Gastroesophageal sphincter (tissue), 4 donors: ENCODE measurements at regions not wholly inside any gene's neighbourhood (a gene's known extent, or its start where the extent isn't known, plus 50 kb on each side); places are given as distances from the start of the nearest gene placed in this dataset.
A peak's percentile ranks its signal among the peaks of the same experiment; 100 is the strongest.

Source experiments
- ATAC-seq: fragments of 150-250 bp; one replicate; pipeline ENCODE4 v1.9.1; 2016; ENCODE audit warnings: mild to moderate bottlenecking, moderate library complexity
- H3K27ac ChIP-seq, 4 donors: fragments of 200-600 bp; sonication (generic) in 3 of 4; 1 replicate in 3 of 4; 2 replicates in 1 of 4; pipeline ENCODE4 v1.5.1; 2016 to 2019
- H3K27me3 ChIP-seq: fragments of 200-600 bp; sonication (generic); one replicate; pipeline ENCODE4 v1.5.1; 2019
- H3K36me3 ChIP-seq, 2 donors: fragments of 200-600 bp; sonication (generic); one replicate each; pipeline ENCODE4 v1.5.1; 2019; ENCODE audit warnings: control low read depth in 1 of 2
- H3K4me1 ChIP-seq, 3 donors: fragments of 200-600 bp; sonication (generic); 1 replicate in 2 of 3; 2 replicates in 1 of 3; pipeline ENCODE4 v1.5.1; 2016 to 2019; ENCODE audit warnings: control low read depth in 2 of 3
- H3K4me3 ChIP-seq, 2 donors: fragments of 200-600 bp; sonication (generic); one replicate each; pipeline ENCODE4 v1.5.1; 2019; ENCODE audit warnings: mild to moderate bottlenecking in 1 of 2, moderate library complexity in 1 of 2
- H3K9me3 ChIP-seq, 3 donors: fragments of 200-600 bp; sonication (generic); one replicate each; pipeline ENCODE4 v1.5.1; 2017 to 2019; ENCODE audit warnings: control low read depth in 2 of 3
- EP300 ChIP-seq: sonication (generic); formaldehyde crosslinking; IDR thresholded peaks from one replicate; pipeline ENCODE4 v1.6.1; 2017; ENCODE audit warnings: antibody characterized with exemption, mild to moderate bottlenecking
- POLR2A ChIP-seq, 2 donors: fragments of 450-650 bp; IDR thresholded peaks; one replicate each; pipeline ENCODE4 v1.6.1; 2017; ENCODE audit warnings: antibody characterized with exemption in 2 of 2, mild to moderate bottlenecking in 2 of 2, moderate library complexity in 1 of 2
- POLR2AphosphoS5 ChIP-seq: sonication (generic); formaldehyde crosslinking; IDR thresholded peaks from one replicate; pipeline ENCODE4 v1.6.1; 2017; ENCODE audit warnings: antibody characterized with exemption
- WGBS, 2 donors: methylation state at CpG; one replicate each; pipeline ENCODE4 v1.1.5; 2018; ENCODE audit warnings: low coverage in 1 of 2; 5-methylcytosine and 5-hydroxymethylcytosine counted together
- TF ChIP-seq, protein P1 (sequence below), 4 experiments: fragments of 200-600 bp in 2 of 4; fragments of 450-650 bp in 2 of 4; sonication (generic) in 1 of 4; IDR thresholded peaks; one replicate each; pipeline ENCODE4 v1.5.1; 2017 to 2019; ENCODE audit warnings: antibody characterized with exemption in 4 of 4, mild to moderate bottlenecking in 2 of 4, moderate library complexity in 2 of 4

DNA sequence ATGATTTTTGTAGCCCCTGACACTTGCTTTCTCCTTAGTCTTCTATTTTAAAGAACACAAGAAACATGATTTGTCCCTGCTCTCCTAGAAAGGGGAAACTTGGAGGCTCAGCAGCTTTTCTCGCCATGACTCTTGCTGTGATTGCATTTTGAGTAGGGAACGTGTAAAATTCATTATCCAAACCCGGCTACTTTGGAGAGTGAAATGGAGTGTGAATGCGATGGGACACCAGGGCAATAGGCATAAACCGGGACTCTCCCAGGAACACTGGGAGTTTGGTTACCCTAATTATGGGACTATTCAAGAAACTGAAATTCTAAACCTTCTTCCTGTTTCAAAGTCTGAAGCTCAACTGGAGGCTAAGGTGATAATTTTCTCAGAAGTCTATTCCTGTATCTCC lies 181.7 kb upstream of the RFC3 start:
- TF ChIP-seq, protein P1, sequence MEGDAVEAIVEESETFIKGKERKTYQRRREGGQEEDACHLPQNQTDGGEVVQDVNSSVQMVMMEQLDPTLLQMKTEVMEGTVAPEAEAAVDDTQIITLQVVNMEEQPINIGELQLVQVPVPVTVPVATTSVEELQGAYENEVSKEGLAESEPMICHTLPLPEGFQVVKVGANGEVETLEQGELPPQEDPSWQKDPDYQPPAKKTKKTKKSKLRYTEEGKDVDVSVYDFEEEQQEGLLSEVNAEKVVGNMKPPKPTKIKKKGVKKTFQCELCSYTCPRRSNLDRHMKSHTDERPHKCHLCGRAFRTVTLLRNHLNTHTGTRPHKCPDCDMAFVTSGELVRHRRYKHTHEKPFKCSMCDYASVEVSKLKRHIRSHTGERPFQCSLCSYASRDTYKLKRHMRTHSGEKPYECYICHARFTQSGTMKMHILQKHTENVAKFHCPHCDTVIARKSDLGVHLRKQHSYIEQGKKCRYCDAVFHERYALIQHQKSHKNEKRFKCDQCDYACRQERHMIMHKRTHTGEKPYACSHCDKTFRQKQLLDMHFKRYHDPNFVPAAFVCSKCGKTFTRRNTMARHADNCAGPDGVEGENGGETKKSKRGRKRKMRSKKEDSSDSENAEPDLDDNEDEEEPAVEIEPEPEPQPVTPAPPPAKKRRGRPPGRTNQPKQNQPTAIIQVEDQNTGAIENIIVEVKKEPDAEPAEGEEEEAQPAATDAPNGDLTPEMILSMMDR (IDR thresholded peaks at IDR 0.05), result no peak
- TF ChIP-seq POLR2A (IDR thresholded peaks at IDR 0.05) (no peak), POLR2AphosphoS5 (no peak), EP300 (no peak)
- no peak for ATAC-seq
- 83 to 94% methylated on average over 5 of the region's 5 CpGs for WGBS, 2 donors

DNA sequence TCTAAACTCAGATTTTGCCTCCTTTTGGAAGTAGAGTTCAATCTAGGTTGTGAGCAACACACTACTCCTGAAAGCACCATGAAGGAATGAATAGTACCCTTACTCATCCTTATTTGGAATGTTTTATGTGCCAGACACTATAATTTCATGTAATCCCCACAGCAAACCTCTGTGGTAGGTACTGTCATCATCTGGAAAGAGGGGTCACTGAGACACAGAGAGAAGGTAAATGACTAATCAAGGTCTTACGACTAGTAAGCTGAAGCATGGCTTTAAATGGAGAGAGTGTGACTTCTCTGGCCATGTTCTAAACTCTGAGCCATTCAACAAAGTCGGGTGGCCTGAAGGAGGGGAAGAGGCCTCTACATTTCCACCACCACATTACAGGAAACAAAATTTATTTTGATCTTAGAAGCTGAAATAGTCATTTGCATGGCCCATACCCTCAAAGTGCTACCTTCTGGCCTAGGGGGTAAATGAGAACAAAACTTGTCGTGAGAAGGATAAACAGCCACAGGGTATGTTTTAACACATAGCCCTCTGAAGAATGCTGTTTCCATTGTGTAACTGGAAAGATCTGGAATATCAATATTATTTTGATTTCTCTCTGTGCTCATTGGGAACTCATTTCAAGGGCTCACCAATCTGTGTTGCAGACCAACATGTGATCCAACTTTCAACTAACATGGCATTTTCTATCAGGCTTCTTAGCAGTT lies 180.8 kb upstream of the RFC3 start:
- no peak overlapping the region for H3K4me3 ChIP-seq
- 83 to 100% methylated on average over 2 to 3 of the region's 3 CpGs for WGBS, 2 donors
- no peak for ATAC-seq
- H3K27ac ChIP-seq, result no peak overlapping the region
- TF ChIP-seq POLR2AphosphoS5 (no peak), EP300 (no peak), POLR2A (IDR thresholded peaks at IDR 0.05) (no peak)
- TF ChIP-seq, protein P1 (IDR thresholded peaks at IDR 0.05), result no peak
- H3K27me3 ChIP-seq, result no peaks in the 10 kb centered on the region
- peaks cover 0 to 26% (median 0%) of the 10 kb centered on the region in 3 donors for H3K4me1 ChIP-seq
- H3K36me3 ChIP-seq, result no peaks in the 10 kb centered on the region
- H3K9me3 ChIP-seq, result no peaks in the 10 kb centered on the region

More for the DNA sequence above, 181.7 kb upstream of the RFC3 start:
- H3K9me3 ChIP-seq, result no peaks in the 10 kb centered on the region
- no peak overlapping the region for H3K4me3 ChIP-seq
- peaks cover 0 to 20% (median 0%) of the 10 kb centered on the region in 3 donors for H3K4me1 ChIP-seq
- H3K27ac ChIP-seq, result no peak overlapping the region
- no peaks in the 10 kb centered on the region for H3K27me3 ChIP-seq
- no peaks in the 10 kb centered on the region for H3K36me3 ChIP-seq

DNA sequence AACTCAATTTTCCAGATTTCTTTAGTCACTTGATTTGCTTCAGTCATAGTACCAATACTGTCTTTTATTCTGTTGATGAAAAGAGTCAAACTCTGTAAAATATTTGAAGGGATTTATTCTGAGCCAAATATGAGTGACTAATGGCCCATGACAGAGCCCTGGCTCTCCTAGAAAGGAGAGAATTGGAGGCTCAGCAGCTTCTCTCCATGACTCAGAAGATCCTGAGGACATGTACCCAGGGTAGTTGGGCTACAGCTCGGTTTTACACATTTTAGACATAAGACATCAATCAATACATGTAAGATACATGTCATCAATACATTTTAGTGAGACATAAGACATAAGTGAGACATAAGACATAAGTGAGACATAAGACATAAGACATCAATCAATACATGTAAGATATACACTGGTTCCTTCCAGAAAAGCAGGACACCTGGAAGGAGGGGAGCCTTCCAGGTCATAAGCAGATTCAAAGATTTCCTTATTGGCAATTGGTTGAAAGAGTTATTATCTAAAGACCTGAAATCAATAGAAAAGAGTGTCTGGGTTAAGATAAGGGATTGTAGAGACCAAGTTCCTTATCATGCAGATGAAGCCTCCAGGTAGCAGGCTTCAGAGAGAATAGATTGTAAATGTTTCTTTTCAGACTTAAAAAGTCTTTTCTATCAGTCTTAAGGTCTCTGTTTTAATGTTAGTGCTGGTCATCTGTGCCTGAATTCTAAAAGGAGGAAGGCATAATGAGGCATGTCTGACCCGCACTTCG lies 179.8 kb upstream of the RFC3 start:
- H3K4me1 ChIP-seq, result peaks cover 0 to 35% (median 0%) of the 10 kb centered on the region in 3 donors
- TF ChIP-seq POLR2AphosphoS5 (no peak), EP300 (no peak), POLR2A (IDR thresholded peaks at IDR 0.05) (no peak)
- TF ChIP-seq, protein P1 (IDR thresholded peaks at IDR 0.05), result no peak
- no peak overlapping the region for H3K4me3 ChIP-seq
- H3K9me3 ChIP-seq, result no peaks in the 10 kb centered on the region
- 77 to 83% methylated on average over 3 of the region's 3 CpGs for WGBS, 2 donors
- no peaks in the 10 kb centered on the region for H3K36me3 ChIP-seq
- no peak for ATAC-seq
- H3K27ac ChIP-seq, result peak overlapping the region; percentile 30 to 73 (median 50)
- no peaks in the 10 kb centered on the region for H3K27me3 ChIP-seq

DNA sequence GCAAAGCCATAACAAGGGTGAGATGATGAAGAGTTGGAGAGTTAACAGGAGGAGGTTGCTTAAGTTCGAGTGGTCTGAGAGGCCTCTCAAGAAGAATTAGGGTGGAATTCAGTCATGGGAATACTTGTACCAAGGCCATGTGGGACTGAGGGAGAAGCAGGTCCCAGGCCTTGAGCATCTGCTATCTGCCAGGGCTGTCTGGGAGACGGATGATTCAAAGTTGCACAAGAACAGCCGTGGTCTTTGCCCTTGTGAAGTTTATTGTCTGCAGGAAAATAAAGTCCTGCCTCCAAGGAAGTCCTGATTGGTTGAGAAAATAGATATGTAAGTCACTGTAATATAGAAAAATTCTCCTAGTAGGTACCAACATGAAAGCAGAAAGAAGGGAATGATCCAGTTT lies 178.8 kb upstream of the RFC3 start:
- peak overlapping the region in 3 of 4 donors; percentile 10 to 73 (median 17) for H3K27ac ChIP-seq
- no peaks in the 10 kb centered on the region for H3K27me3 ChIP-seq
- ATAC-seq, result peak; percentile 69
- H3K9me3 ChIP-seq, result no peaks in the 10 kb centered on the region
- 29 to 72% methylated on average over 3 of the region's 3 CpGs for WGBS, 2 donors
- peaks cover 0 to 45% (median 6%) of the 10 kb centered on the region in 3 donors for H3K4me1 ChIP-seq
- TF ChIP-seq POLR2AphosphoS5 (peak; percentile 47), EP300 (no peak), POLR2A (IDR thresholded peaks at IDR 0.05) (no peak)
- TF ChIP-seq, protein P1 (IDR thresholded peaks at IDR 0.05), result no peak
- H3K4me3 ChIP-seq, result no peak overlapping the region
- H3K36me3 ChIP-seq, result no peaks in the 10 kb centered on the region
